HL-60 (cell line): ENCODE measurements at regions not wholly inside any gene's neighbourhood (a gene's known extent, or its start where the extent isn't known, plus 50 kb on each side); places are given as distances from the start of the nearest gene placed in this dataset.
"Not testable (repeated sequence)": the region's sequence is repeated elsewhere in the genome, so short reads cannot be mapped to it uniquely, and the experiment has no call there.

Source experiments
- DNase-seq, 2 experiments: peaks; one replicate each; pipeline ENCODE4 v3.0.0-alpha.2; 2010 to 2020; ENCODE audit warnings: low read depth in 1 of 2, low spot score in 1 of 2
- H3K27ac ChIP-seq: fragments of 250-450 bp; sonication (Bioruptor Pico); replicated peaks from 2 replicates; pipeline ENCODE4 v1.5.1; 2020; ENCODE audit warnings: mild to moderate bottlenecking, moderate library complexity
- H3K27me3 ChIP-seq: fragments of 250-450 bp; sonication (Bioruptor Pico); 2 replicates; pipeline ENCODE4 v1.5.1; 2021; ENCODE audit warnings: mild to moderate bottlenecking, moderate library complexity; ENCODE audit not compliant: insufficient read depth, poor library complexity, severe bottlenecking
- H3K4me3 ChIP-seq: replicated peaks from 2 replicates; pipeline ENCODE4 v1.5.1; 2011; ENCODE audit warnings: mild to moderate bottlenecking, control low read depth, low read length; ENCODE audit not compliant: insufficient read depth
- CTCF ChIP-seq: IDR thresholded peaks from one replicate; pipeline ENCODE4 v1.5.1; 2011; ENCODE audit warnings: low read length, control low read depth, inconsistent platforms; ENCODE audit not compliant: insufficient read depth
- GABPA ChIP-seq: IDR thresholded peaks from 2 replicates; pipeline ENCODE4 v1.6.1; 2012; ENCODE audit warnings: low read depth
- POLR2AphosphoS5 ChIP-seq: IDR thresholded peaks from 2 replicates; pipeline ENCODE4 v1.6.1; 2012; ENCODE audit warnings: low read depth
- SPI1 ChIP-seq: IDR thresholded peaks from 2 replicates; pipeline ENCODE4 v1.6.1; 2012; ENCODE audit warnings: low read depth, mild to moderate bottlenecking, borderline replicate concordance
- TF ChIP-seq, protein P1 (sequence below): IDR thresholded peaks from 2 replicates; pipeline ENCODE4 v1.6.1; 2012; ENCODE audit warnings: low read depth; ENCODE audit not compliant: insufficient replicate concordance

DNA sequence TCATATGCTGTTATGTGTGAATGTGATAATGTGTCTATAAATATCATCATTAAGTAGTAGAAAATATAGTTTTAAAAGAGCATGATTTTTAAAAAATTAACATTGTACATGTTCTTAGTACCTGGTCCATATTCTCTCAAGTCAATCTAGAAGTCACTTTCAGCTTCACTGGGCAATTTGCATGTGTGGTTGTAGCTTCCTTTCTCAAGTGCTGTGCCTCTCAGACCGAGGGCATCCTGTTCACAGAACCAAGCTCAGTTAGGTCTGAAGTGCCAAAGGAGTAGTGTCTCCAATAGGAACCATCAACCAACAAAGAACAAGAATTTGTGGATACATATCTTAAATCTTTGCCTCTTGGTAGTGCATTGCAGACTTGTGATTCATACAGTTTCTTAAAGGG is 541.8 kb upstream of the SLC10A2 start:
- TF ChIP-seq, protein P1, sequence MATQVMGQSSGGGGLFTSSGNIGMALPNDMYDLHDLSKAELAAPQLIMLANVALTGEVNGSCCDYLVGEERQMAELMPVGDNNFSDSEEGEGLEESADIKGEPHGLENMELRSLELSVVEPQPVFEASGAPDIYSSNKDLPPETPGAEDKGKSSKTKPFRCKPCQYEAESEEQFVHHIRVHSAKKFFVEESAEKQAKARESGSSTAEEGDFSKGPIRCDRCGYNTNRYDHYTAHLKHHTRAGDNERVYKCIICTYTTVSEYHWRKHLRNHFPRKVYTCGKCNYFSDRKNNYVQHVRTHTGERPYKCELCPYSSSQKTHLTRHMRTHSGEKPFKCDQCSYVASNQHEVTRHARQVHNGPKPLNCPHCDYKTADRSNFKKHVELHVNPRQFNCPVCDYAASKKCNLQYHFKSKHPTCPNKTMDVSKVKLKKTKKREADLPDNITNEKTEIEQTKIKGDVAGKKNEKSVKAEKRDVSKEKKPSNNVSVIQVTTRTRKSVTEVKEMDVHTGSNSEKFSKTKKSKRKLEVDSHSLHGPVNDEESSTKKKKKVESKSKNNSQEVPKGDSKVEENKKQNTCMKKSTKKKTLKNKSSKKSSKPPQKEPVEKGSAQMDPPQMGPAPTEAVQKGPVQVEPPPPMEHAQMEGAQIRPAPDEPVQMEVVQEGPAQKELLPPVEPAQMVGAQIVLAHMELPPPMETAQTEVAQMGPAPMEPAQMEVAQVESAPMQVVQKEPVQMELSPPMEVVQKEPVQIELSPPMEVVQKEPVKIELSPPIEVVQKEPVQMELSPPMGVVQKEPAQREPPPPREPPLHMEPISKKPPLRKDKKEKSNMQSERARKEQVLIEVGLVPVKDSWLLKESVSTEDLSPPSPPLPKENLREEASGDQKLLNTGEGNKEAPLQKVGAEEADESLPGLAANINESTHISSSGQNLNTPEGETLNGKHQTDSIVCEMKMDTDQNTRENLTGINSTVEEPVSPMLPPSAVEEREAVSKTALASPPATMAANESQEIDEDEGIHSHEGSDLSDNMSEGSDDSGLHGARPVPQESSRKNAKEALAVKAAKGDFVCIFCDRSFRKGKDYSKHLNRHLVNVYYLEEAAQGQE: no peak
- TF ChIP-seq GABPA (no peak), CTCF (no peak), POLR2AphosphoS5 (no peak), SPI1 (no peak)
- no peak for DNase-seq
- no peak overlapping the region for H3K4me3 ChIP-seq
- no peaks in the 10 kb centered on the region for H3K27me3 ChIP-seq
- no peak overlapping the region for H3K27ac ChIP-seq

DNA sequence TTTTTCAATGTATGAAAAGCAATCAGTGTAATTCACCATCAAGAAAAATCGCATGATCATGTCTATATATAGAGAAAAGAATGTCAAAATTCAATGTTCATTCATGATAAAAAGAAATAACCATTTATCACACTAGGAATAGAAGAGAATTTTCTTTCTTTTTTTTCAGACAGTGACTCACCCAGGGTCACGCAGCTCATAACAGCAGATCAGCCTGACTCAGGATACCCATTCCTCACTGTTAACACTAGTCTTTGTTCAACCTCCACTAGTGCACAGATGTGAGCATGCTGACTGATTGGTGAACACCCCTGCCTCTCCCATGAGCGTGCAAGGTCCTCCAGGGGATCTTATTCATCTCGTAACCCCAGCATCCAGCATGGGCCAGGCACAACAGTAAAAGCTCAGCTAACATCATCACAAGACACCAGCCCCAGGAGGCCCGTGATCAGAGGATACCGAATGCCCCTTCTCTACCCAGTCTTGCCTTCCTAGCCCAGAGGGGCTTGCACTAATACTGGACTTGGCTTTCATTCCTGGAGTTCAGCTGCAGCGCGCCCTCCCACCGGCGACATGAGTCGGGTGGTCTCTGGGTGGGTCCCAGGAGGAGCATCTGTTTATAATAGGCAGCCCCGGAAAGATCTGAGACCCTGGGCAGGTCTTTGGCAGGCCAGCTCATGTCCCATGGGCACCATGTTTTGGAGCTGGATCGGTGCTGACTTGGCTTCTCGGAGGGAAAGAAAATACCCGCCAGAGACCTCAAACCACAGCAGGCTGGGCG is 539.5 kb upstream of the SLC10A2 start:
- Histone ChIP-seq H3K27ac (no peak overlapping the region), H3K4me3 (no peak overlapping the region), H3K27me3 (no peaks in the 10 kb centered on the region)
- no peak for TF ChIP-seq SPI1
- no peak for TF ChIP-seq CTCF
- DNase-seq: no peak

DNA sequence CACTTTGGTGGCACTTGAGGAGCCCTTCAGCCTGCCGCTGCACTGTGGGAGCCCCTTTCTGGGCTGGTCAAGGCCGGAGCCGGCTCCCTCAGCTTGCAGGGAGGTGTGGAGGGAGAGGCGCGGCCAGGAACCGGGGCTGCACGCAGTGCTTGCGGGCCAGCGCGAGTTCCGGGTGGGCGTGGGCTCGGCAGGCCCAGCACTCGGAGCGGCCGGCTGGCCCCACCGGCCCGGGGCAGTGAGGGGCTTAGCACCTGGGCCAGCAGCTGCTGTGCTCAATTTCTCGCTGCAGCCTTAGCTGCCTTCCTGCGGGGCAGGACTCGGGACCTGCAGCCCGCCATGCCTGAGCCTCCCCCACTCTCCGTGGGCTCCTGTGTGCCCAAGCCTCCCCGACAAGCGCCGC is 533.7 kb upstream of the SLC10A2 start:
- DNase-seq, H3K27me3 ChIP-seq, H3K4me3 ChIP-seq, H3K27ac ChIP-seq: not testable (repeated sequence)

- no peak overlapping the region for H3K27ac ChIP-seq
- no peak for DNase-seq
- TF ChIP-seq GABPA (no peak), CTCF (no peak), POLR2AphosphoS5 (no peak), SPI1 (no peak)
- TF ChIP-seq, protein P1: no peak
- H3K27me3 ChIP-seq: no peaks in the 10 kb centered on the region
- no peak overlapping the region for H3K4me3 ChIP-seq
These were observed 532.5 kb upstream of the SLC10A2 start for GRCh38 chr13:103598671-103599070.
